Peyer's patch (tissue), 4 donors: ENCODE measurements at regions not wholly inside any gene's neighbourhood (a gene's known extent, or its start where the extent isn't known, plus 50 kb on each side); places are given as distances from the start of the nearest gene placed in this dataset.
A peak's percentile ranks its signal among the peaks of the same experiment; 100 is the strongest.
"Not testable (repeated sequence)": the region's sequence is repeated elsewhere in the genome, so short reads cannot be mapped to it uniquely, and the experiment has no call there.

ENCODE experiments used
- DNase-seq, 3 donors: peaks; one replicate each; pipeline ENCODE4 v3.0.0-alpha.2; 2017 to 2019
- H3K27ac ChIP-seq, 4 donors: fragments of 200-600 bp; sonication (generic); one replicate each; pipeline ENCODE4 v1.5.1; 2016 to 2019
- H3K27me3 ChIP-seq, 2 donors: fragments of 200-600 bp; sonication (generic); one replicate each; pipeline ENCODE4 v1.5.1; 2019
- H3K36me3 ChIP-seq, 3 donors: fragments of 200-600 bp; sonication (generic); one replicate each; pipeline ENCODE4 v1.5.1; 2016 to 2019
- H3K4me1 ChIP-seq, 4 donors: fragments of 200-600 bp; sonication (generic); one replicate each; pipeline ENCODE4 v1.5.1; 2016 to 2019
- H3K4me3 ChIP-seq, 4 donors: fragments of 200-600 bp; sonication (generic); 1 replicate in 3 of 4; 2 replicates in 1 of 4; pipeline ENCODE4 v1.5.1; 2016 to 2019; ENCODE audit warnings: mild to moderate bottlenecking in 1 of 4
- H3K9me3 ChIP-seq, 4 donors: fragments of 200-600 bp; sonication (generic); one replicate each; pipeline ENCODE4 v1.5.1; 2016 to 2019; ENCODE audit warnings: mild to moderate bottlenecking in 1 of 4
- CTCF ChIP-seq, 6 experiments: fragments of 450-650 bp in 4 of 6; fragments of 200-600 bp in 2 of 6; sonication (generic) in 1 of 6; IDR thresholded peaks; one replicate each; pipeline ENCODE4 v1.5.1; 2017 to 2019; ENCODE audit warnings: antibody characterized with exemption in 6 of 6, mild to moderate bottlenecking in 3 of 6, moderate library complexity in 1 of 6
- POLR2A ChIP-seq, 2 donors: fragments of 450-650 bp; IDR thresholded peaks; one replicate each; pipeline ENCODE4 v1.5.1; 2017; ENCODE audit warnings: antibody characterized with exemption in 2 of 2, mild to moderate bottlenecking in 2 of 2, moderate library complexity in 2 of 2

GRCh38 chrX:3520458-3520857 lies 174.0 kb upstream of the MXRA5 start:
- Histone ChIP-seq H3K27me3 (no peaks in the 10 kb centered on the region), H3K27ac (no peak overlapping the region), H3K4me1 (no peaks in the 10 kb centered on the region), H3K36me3 (no peaks in the 10 kb centered on the region), H3K9me3 (no peaks in the 10 kb centered on the region), H3K4me3 (no peak overlapping the region)
- DNase-seq, result no peak
- no peak for TF ChIP-seq POLR2A (IDR thresholded peaks at IDR 0.05)
- no peak for TF ChIP-seq CTCF (IDR thresholded peaks at IDR 0.05)

GRCh38 chrX:3519384-3519783 lies 172.9 kb upstream of the MXRA5 start:
- not testable (repeated sequence) for H3K4me3 ChIP-seq, H3K27ac ChIP-seq, H3K36me3 ChIP-seq, DNase-seq, H3K9me3 ChIP-seq, H3K27me3 ChIP-seq, H3K4me1 ChIP-seq

- Histone ChIP-seq H3K27me3 (no peaks in the 10 kb centered on the region), H3K4me3 (no peak overlapping the region), H3K9me3 (no peaks in the 10 kb centered on the region), H3K36me3 (no peaks in the 10 kb centered on the region), H3K27ac (no peak overlapping the region), H3K4me1 (no peaks in the 10 kb centered on the region)
- DNase-seq, result peak in 2 of 3 donors; percentile 16 to 47
- TF ChIP-seq CTCF (IDR thresholded peaks at IDR 0.05) (no peak), POLR2A (IDR thresholded peaks at IDR 0.05) (no peak)
Measured at GRCh38 chrX:3518870-3519269, 172.4 kb upstream of the MXRA5 start.

- no peaks in the 10 kb centered on the region for H3K36me3 ChIP-seq
- DNase-seq, result no peak
- TF ChIP-seq POLR2A (IDR thresholded peaks at IDR 0.05) (no peak), CTCF (IDR thresholded peaks at IDR 0.05) (no peak)
- no peaks in the 10 kb centered on the region for H3K9me3 ChIP-seq
- no peaks in the 10 kb centered on the region for H3K27me3 ChIP-seq
- H3K4me1 ChIP-seq, result no peaks in the 10 kb centered on the region
- H3K4me3 ChIP-seq, result no peak overlapping the region
- H3K27ac ChIP-seq, result no peak overlapping the region
Measured at GRCh38 chrX:3516051-3516541, 169.6 kb upstream of the MXRA5 start.

GRCh38 chrX:3514996-3515395 lies 168.5 kb upstream of the MXRA5 start:
- no peak overlapping the region for H3K4me3 ChIP-seq
- TF ChIP-seq CTCF (IDR thresholded peaks at IDR 0.05) (no peak), POLR2A (IDR thresholded peaks at IDR 0.05) (no peak)
- H3K9me3 ChIP-seq, result no peaks in the 10 kb centered on the region
- no peaks in the 10 kb centered on the region for H3K4me1 ChIP-seq
- H3K27ac ChIP-seq, result no peak overlapping the region
- no peak for DNase-seq
- no peaks in the 10 kb centered on the region for H3K27me3 ChIP-seq
- no peaks in the 10 kb centered on the region for H3K36me3 ChIP-seq

GRCh38 chrX:3512150-3512549 lies 165.7 kb upstream of the MXRA5 start:
- not testable (repeated sequence) for H3K4me3 ChIP-seq, H3K27me3 ChIP-seq, DNase-seq, H3K27ac ChIP-seq, H3K9me3 ChIP-seq, H3K36me3 ChIP-seq, H3K4me1 ChIP-seq

- Histone ChIP-seq H3K4me3 (no peak overlapping the region), H3K36me3 (no peaks in the 10 kb centered on the region), H3K9me3 (no peaks in the 10 kb centered on the region), H3K27ac (no peak overlapping the region), H3K4me1 (no peaks in the 10 kb centered on the region), H3K27me3 (no peaks in the 10 kb centered on the region)
- DNase-seq, result no peak
- no peak for TF ChIP-seq POLR2A (IDR thresholded peaks at IDR 0.05)
- no peak for TF ChIP-seq CTCF (IDR thresholded peaks at IDR 0.05)
Measured at GRCh38 chrX:3509934-3510333, 163.5 kb upstream of the MXRA5 start.
